ENCODE measurements at regions not wholly inside any gene's neighbourhood (a gene's known extent, or its start where the extent isn't known, plus 50 kb on each side); places are given as distances from the start of the nearest gene placed in this dataset.

GRCh38 chr13:103716718-103717117 is 650.5 kb upstream of the SLC10A2 start:
- no peak for TF ChIP-seq GATA3 (IDR thresholded peaks at IDR 0.05; ENCODE audit: low read depth, low read length)
- TF ChIP-seq GATA2 (IDR thresholded peaks at IDR 0.05; ENCODE audit: low read depth, low read length) = no peak

- no peak for TF ChIP-seq GATA3 (IDR thresholded peaks at IDR 0.05; ENCODE audit: low read depth, low read length)
- no peak for TF ChIP-seq GATA2 (IDR thresholded peaks at IDR 0.05; ENCODE audit: low read depth, low read length)
Observed at GRCh38 chr13:103715335-103715734, 649.1 kb upstream of the SLC10A2 start.

GRCh38 chr13:103703246-103703645 is 637.0 kb upstream of the SLC10A2 start:
- no peak for TF ChIP-seq GATA2 (IDR thresholded peaks at IDR 0.05; ENCODE audit: low read depth, low read length)
- no peak for TF ChIP-seq GATA3 (IDR thresholded peaks at IDR 0.05; ENCODE audit: low read depth, low read length)

GRCh38 chr13:103698000-103698399 is 631.8 kb upstream of the SLC10A2 start:
- TF ChIP-seq GATA2 (IDR thresholded peaks at IDR 0.05; ENCODE audit: low read depth, low read length) (no peak), GATA3 (IDR thresholded peaks at IDR 0.05; ENCODE audit: low read depth, low read length) (no peak)

- TF ChIP-seq GATA2 (IDR thresholded peaks at IDR 0.05; ENCODE audit: low read depth, low read length) = no peak
- TF ChIP-seq GATA3 (IDR thresholded peaks at IDR 0.05; ENCODE audit: low read depth, low read length) = no peak
Observed at GRCh38 chr13:103695320-103695719, 629.1 kb upstream of the SLC10A2 start.

GRCh38 chr13:103694471-103694870 is 628.3 kb upstream of the SLC10A2 start:
- TF ChIP-seq GATA3 (IDR thresholded peaks at IDR 0.05; ENCODE audit: low read depth, low read length) = no peak
- no peak for TF ChIP-seq GATA2 (IDR thresholded peaks at IDR 0.05; ENCODE audit: low read depth, low read length)

GRCh38 chr13:103694033-103694432 is 627.8 kb upstream of the SLC10A2 start:
- no peak for TF ChIP-seq GATA2 (IDR thresholded peaks at IDR 0.05; ENCODE audit: low read depth, low read length)
- TF ChIP-seq GATA3 (IDR thresholded peaks at IDR 0.05; ENCODE audit: low read depth, low read length) = no peak

- TF ChIP-seq GATA3 (IDR thresholded peaks at IDR 0.05; ENCODE audit: low read depth, low read length) = no peak
- TF ChIP-seq GATA2 (IDR thresholded peaks at IDR 0.05; ENCODE audit: low read depth, low read length) = no peak
Observed at GRCh38 chr13:103692442-103692841, 626.2 kb upstream of the SLC10A2 start.

GRCh38 chr13:103676329-103676728 is 610.1 kb upstream of the SLC10A2 start:
- TF ChIP-seq GATA2 (IDR thresholded peaks at IDR 0.05; ENCODE audit: low read depth, low read length) (peak; percentile 27; the same call in 1 of the 2 replicates), GATA3 (IDR thresholded peaks at IDR 0.05; ENCODE audit: low read depth, low read length) (no peak)

- TF ChIP-seq GATA3 (IDR thresholded peaks at IDR 0.05; ENCODE audit: low read depth, low read length) (no peak), GATA2 (IDR thresholded peaks at IDR 0.05; ENCODE audit: low read depth, low read length) (no peak)
Observed at GRCh38 chr13:103671547-103671946, 605.3 kb upstream of the SLC10A2 start.

GRCh38 chr13:103663996-103664395 is 597.8 kb upstream of the SLC10A2 start:
- TF ChIP-seq GATA3 (IDR thresholded peaks at IDR 0.05; ENCODE audit: low read depth, low read length) (no peak), GATA2 (IDR thresholded peaks at IDR 0.05; ENCODE audit: low read depth, low read length) (no peak)

- TF ChIP-seq GATA2 (IDR thresholded peaks at IDR 0.05; ENCODE audit: low read depth, low read length) (no peak), GATA3 (IDR thresholded peaks at IDR 0.05; ENCODE audit: low read depth, low read length) (no peak)
Observed at GRCh38 chr13:103656311-103656710, 590.1 kb upstream of the SLC10A2 start.

GRCh38 chr13:103640606-103641005 is 574.4 kb upstream of the SLC10A2 start:
- TF ChIP-seq GATA3 (IDR thresholded peaks at IDR 0.05; ENCODE audit: low read depth, low read length) (no peak), GATA2 (IDR thresholded peaks at IDR 0.05; ENCODE audit: low read depth, low read length) (no peak)

- TF ChIP-seq GATA3 (IDR thresholded peaks at IDR 0.05; ENCODE audit: low read depth, low read length) (no peak), GATA2 (IDR thresholded peaks at IDR 0.05; ENCODE audit: low read depth, low read length) (no peak)
Observed at GRCh38 chr13:103639326-103639725, 573.1 kb upstream of the SLC10A2 start.

- TF ChIP-seq GATA2 (IDR thresholded peaks at IDR 0.05; ENCODE audit: low read depth, low read length) = no peak
- no peak for TF ChIP-seq GATA3 (IDR thresholded peaks at IDR 0.05; ENCODE audit: low read depth, low read length)
Observed at GRCh38 chr13:103638706-103639105, 572.5 kb upstream of the SLC10A2 start.

GRCh38 chr13:103634066-103634465 is 567.8 kb upstream of the SLC10A2 start:
- TF ChIP-seq GATA2 (IDR thresholded peaks at IDR 0.05; ENCODE audit: low read depth, low read length) (no peak), GATA3 (IDR thresholded peaks at IDR 0.05; ENCODE audit: low read depth, low read length) (no peak)

Measured in SH-SY5Y (cell line).